SU-DHL-6 (cell line): ENCODE measurements at regions not wholly inside any gene's neighbourhood (a gene's known extent, or its start where the extent isn't known, plus 50 kb on each side); places are given as distances from the start of the nearest gene placed in this dataset.

Experiments
- H2AFZ ChIP-seq: fragments of 200-600 bp; sonication (generic); 2 replicates; pipeline ENCODE4 v1.6.1; 2014; ENCODE audit warnings: low read depth, mild to moderate bottlenecking, moderate library complexity, mixed read lengths, antibody characterized with exemption, low read length; ENCODE audit not compliant: severe bottlenecking
- H3F3A ChIP-seq: fragments of 200-600 bp; shearing (Covaris generic); 2 replicates; pipeline ENCODE4 v1.6.0; 2016; ENCODE audit warnings: antibody characterized with exemption, mild to moderate bottlenecking; ENCODE audit not compliant: insufficient read depth
- H3K27ac ChIP-seq: fragments of 200-600 bp; sonication (generic); 2 replicates; pipeline ENCODE4 v1.5.1; 2016; ENCODE audit warnings: low read depth, mild to moderate bottlenecking, low read length, moderate library complexity, mixed read lengths
- H3K27me3 ChIP-seq: fragments of 200-600 bp; sonication (generic), shearing (Covaris generic); 2 replicates; pipeline ENCODE4 v1.6.0; 2014; ENCODE audit warnings: mild to moderate bottlenecking, low read length
- H3K36me3 ChIP-seq: fragments of 200-600 bp; sonication (generic); 2 replicates; pipeline ENCODE4 v1.6.1; 2014; ENCODE audit warnings: mild to moderate bottlenecking, low read length, mixed read lengths
- H3K4me2 ChIP-seq: fragments of 300-600, 200-600 bp; shearing (Covaris generic), sonication (generic); 2 replicates; pipeline ENCODE4 v1.6.0; 2014; ENCODE audit warnings: low read length, low read depth, mild to moderate bottlenecking; ENCODE audit not compliant: poor library complexity, severe bottlenecking
- H3K4me3 ChIP-seq: fragments of 200-600 bp; sonication (generic); 2 replicates; pipeline ENCODE4 v1.5.1; 2014; ENCODE audit warnings: antibody characterized with exemption, low read length, mild to moderate bottlenecking, mixed read lengths; ENCODE audit not compliant: insufficient read depth, poor library complexity, severe bottlenecking
- H3K79me2 ChIP-seq: fragments of 200-600 bp; sonication (generic); 2 replicates; pipeline ENCODE4 v1.6.1; 2014; ENCODE audit warnings: mild to moderate bottlenecking, low read length, moderate library complexity; ENCODE audit not compliant: insufficient read depth
- H3K9ac ChIP-seq: fragments of 200-600 bp; sonication (generic); 2 replicates; pipeline ENCODE4 v1.7.0; 2014; ENCODE audit warnings: mild to moderate bottlenecking, low read length
- H3K9me2 ChIP-seq: fragments of 200-600 bp; sonication (generic); replicated peaks from 2 replicates; pipeline ENCODE4 v1.6.1; 2014; ENCODE audit warnings: low read length; ENCODE audit not compliant: insufficient read depth
- H3K9me3 ChIP-seq: fragments of 200-600 bp; sonication (generic); 2 replicates; pipeline ENCODE4 v1.6.1; 2014; ENCODE audit warnings: low read length, mixed read lengths; ENCODE audit not compliant: insufficient read depth
- H4K20me1 ChIP-seq: fragments of 200-600 bp; sonication (generic); 2 replicates; pipeline ENCODE4 v1.6.1; 2014; ENCODE audit warnings: low read depth, mild to moderate bottlenecking, antibody characterized with exemption, low read length, moderate library complexity, mixed read lengths
- EZH2phosphoT487 ChIP-seq: fragments of 200-600 bp; sonication (generic), shearing (Covaris generic); conservative IDR thresholded peaks from 2 replicates; pipeline ENCODE4 v1.6.1; 2018; ENCODE audit warnings: mild to moderate bottlenecking, antibody characterized with exemption, low read length, moderate library complexity, mixed read lengths
- TF ChIP-seq, protein P1 (sequence below): fragments of 200-600 bp; sonication (generic); IDR thresholded peaks from one replicate; pipeline ENCODE4 v1.5.1; 2017; ENCODE audit warnings: antibody characterized with exemption, mild to moderate bottlenecking, low read length, moderate library complexity; ENCODE audit not compliant: insufficient read depth, poor library complexity, severe bottlenecking

DNA sequence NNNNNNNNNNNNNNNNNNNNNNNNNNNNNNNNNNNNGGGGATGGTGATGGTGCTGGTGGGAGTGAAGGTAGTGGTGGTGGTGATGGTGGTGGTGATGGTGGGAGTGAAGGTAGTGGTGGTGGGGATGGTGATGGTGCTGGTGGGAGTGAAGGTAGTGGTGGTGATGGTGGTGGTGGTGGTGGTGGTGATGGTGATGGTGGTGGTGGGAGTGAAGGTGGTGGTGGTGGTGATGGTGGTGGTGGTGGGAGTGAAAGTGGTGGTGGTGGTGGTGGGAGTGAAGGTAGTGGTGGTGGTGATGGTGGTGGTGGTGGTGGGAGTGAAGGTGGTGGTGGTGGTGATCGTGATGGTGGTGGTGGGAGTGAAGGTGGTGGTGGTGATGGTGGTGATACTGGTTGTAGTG is 93.6 kb downstream of the CRYAA start:
- Histone ChIP-seq H4K20me1 (no peaks in the 10 kb centered on the region), H3K79me2 (no peaks in the 10 kb centered on the region), H3K27me3 (no peaks in the 10 kb centered on the region), H3K9me2 (no peaks in the 10 kb centered on the region), H3F3A (no peaks in the 10 kb centered on the region), H3K4me2 (no peak overlapping the region), H3K9me3 (peaks cover 5% of the 10 kb centered on the region; the same call in 1 of the 2 replicates), H3K27ac (no peak overlapping the region), H2AFZ (no peak overlapping the region), H3K4me3 (no peak overlapping the region), H3K9ac (no peak overlapping the region), H3K36me3 (no peaks in the 10 kb centered on the region)
- no peak for TF ChIP-seq EZH2phosphoT487
- TF ChIP-seq, protein P1, sequence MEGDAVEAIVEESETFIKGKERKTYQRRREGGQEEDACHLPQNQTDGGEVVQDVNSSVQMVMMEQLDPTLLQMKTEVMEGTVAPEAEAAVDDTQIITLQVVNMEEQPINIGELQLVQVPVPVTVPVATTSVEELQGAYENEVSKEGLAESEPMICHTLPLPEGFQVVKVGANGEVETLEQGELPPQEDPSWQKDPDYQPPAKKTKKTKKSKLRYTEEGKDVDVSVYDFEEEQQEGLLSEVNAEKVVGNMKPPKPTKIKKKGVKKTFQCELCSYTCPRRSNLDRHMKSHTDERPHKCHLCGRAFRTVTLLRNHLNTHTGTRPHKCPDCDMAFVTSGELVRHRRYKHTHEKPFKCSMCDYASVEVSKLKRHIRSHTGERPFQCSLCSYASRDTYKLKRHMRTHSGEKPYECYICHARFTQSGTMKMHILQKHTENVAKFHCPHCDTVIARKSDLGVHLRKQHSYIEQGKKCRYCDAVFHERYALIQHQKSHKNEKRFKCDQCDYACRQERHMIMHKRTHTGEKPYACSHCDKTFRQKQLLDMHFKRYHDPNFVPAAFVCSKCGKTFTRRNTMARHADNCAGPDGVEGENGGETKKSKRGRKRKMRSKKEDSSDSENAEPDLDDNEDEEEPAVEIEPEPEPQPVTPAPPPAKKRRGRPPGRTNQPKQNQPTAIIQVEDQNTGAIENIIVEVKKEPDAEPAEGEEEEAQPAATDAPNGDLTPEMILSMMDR, result no peak
